Loucy (cell line): ENCODE measurements at regions not wholly inside any gene's neighbourhood (a gene's known extent, or its start where the extent isn't known, plus 50 kb on each side); places are given as distances from the start of the nearest gene placed in this dataset.

Source experiments
- H2AFZ ChIP-seq: fragments of 200-600 bp; sonication (generic); 2 replicates; pipeline ENCODE4 v1.6.0; 2016; ENCODE audit warnings: antibody characterized with exemption, mild to moderate bottlenecking, low read length, moderate library complexity
- H3F3A ChIP-seq: fragments of 200-600 bp; 2 replicates; pipeline ENCODE4 v1.6.0; 2016; ENCODE audit warnings: antibody characterized with exemption, low read depth, mild to moderate bottlenecking
- H3K27me3 ChIP-seq: fragments of 200-600 bp; sonication (generic); 2 replicates; pipeline ENCODE4 v1.6.1; 2014; ENCODE audit warnings: low read length, mild to moderate bottlenecking; ENCODE audit not compliant: insufficient read depth, poor library complexity, severe bottlenecking
- H3K36me3 ChIP-seq: fragments of 200-600 bp; sonication (generic); 2 replicates; pipeline ENCODE4 v1.6.1; 2016; ENCODE audit warnings: low read length; ENCODE audit not compliant: insufficient read depth
- H3K4me1 ChIP-seq: fragments of 200-600 bp; sonication (generic); 2 replicates; pipeline ENCODE4 v1.5.1; 2014; ENCODE audit warnings: low read length, mild to moderate bottlenecking; ENCODE audit not compliant: insufficient read depth, poor library complexity, severe bottlenecking
- H3K4me2 ChIP-seq: fragments of 200-600 bp; sonication (generic); 2 replicates; pipeline ENCODE4 v1.6.0; 2014; ENCODE audit warnings: antibody characterized with exemption, low read length, low read depth, mild to moderate bottlenecking; ENCODE audit not compliant: poor library complexity, severe bottlenecking
- H3K4me3 ChIP-seq: fragments of 200-600 bp; sonication (generic); 2 replicates; pipeline ENCODE4 v1.5.1; 2014; ENCODE audit warnings: low read length, mild to moderate bottlenecking, mixed read lengths; ENCODE audit not compliant: poor library complexity, severe bottlenecking
- H3K79me2 ChIP-seq: fragments of 200-600 bp; sonication (generic); 2 replicates; pipeline ENCODE4 v1.6.1; 2014; ENCODE audit warnings: low read length; ENCODE audit not compliant: insufficient read depth
- H3K9ac ChIP-seq: fragments of 200-600 bp; sonication (generic); 2 replicates; pipeline ENCODE4 v1.6.0; 2014; ENCODE audit warnings: mild to moderate bottlenecking, low read depth, low read length, moderate library complexity; ENCODE audit not compliant: poor library complexity, severe bottlenecking
- H3K9me2 ChIP-seq: fragments of 200-600 bp; sonication (generic); replicated peaks from 2 replicates; pipeline ENCODE4 v1.6.1; 2016; ENCODE audit warnings: low read depth, low read length, mixed read lengths
- H3K9me3 ChIP-seq: fragments of 200-600 bp; sonication (generic); 2 replicates; pipeline ENCODE4 v1.6.1; 2014; ENCODE audit warnings: mild to moderate bottlenecking, antibody characterized with exemption, low read length, low read depth; ENCODE audit not compliant: insufficient read depth
- H4K20me1 ChIP-seq: fragments of 200-600 bp; sonication (generic); 2 replicates; pipeline ENCODE4 v1.6.0; 2014; ENCODE audit warnings: antibody characterized with exemption, low read length, mild to moderate bottlenecking; ENCODE audit not compliant: insufficient read depth, poor library complexity, severe bottlenecking
- EZH2phosphoT487 ChIP-seq: fragments of 200-600 bp; IDR thresholded peaks from 2 replicates; pipeline ENCODE4 v1.6.1; 2018; ENCODE audit warnings: antibody characterized with exemption, mild to moderate bottlenecking, moderate library complexity, borderline replicate concordance
- TF ChIP-seq, protein P1 (sequence below): fragments of 200-600 bp; sonication (generic); conservative IDR thresholded peaks from 2 replicates; pipeline ENCODE4 v1.5.1; 2014; ENCODE audit warnings: mild to moderate bottlenecking, antibody characterized with exemption, low read length

DNA sequence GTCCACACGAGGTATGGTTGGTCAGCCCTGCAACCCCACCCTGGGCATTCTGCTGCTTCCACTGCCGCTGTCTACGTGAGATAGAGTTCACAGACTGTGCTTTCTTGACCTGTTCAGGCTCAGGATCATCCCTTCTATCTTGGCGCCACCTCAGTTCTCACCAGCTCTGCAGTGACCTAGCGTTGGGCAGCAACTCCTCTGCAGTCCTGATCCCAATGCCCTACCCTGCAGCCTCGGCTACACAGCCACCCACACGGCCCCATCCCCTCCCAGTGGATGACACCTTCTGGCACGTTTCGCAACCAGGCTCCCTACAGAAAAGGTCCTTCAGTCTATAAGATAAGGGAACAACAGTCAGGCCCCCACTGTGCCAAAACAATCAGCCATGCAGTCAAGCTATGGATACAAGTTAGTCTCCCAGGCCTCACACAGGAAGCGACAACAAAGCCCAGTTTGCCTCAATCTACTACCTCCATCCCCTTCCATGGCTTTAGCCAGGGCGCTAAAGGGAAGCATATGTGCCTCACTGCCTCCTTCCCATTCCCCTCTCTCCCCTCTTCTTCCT lies 317.9 kb upstream of the PKDCC start:
- H2AFZ ChIP-seq, result no peak overlapping the region
- no peaks in the 10 kb centered on the region for H3K79me2 ChIP-seq
- no peak overlapping the region for H3K9ac ChIP-seq
- H3K27me3 ChIP-seq, result no peaks in the 10 kb centered on the region
- H3K4me2 ChIP-seq, result no peak overlapping the region
- TF ChIP-seq, protein P1, sequence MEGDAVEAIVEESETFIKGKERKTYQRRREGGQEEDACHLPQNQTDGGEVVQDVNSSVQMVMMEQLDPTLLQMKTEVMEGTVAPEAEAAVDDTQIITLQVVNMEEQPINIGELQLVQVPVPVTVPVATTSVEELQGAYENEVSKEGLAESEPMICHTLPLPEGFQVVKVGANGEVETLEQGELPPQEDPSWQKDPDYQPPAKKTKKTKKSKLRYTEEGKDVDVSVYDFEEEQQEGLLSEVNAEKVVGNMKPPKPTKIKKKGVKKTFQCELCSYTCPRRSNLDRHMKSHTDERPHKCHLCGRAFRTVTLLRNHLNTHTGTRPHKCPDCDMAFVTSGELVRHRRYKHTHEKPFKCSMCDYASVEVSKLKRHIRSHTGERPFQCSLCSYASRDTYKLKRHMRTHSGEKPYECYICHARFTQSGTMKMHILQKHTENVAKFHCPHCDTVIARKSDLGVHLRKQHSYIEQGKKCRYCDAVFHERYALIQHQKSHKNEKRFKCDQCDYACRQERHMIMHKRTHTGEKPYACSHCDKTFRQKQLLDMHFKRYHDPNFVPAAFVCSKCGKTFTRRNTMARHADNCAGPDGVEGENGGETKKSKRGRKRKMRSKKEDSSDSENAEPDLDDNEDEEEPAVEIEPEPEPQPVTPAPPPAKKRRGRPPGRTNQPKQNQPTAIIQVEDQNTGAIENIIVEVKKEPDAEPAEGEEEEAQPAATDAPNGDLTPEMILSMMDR, result no peak
- TF ChIP-seq EZH2phosphoT487, result no peak
- no peaks in the 10 kb centered on the region for H3K9me2 ChIP-seq
- H3F3A ChIP-seq, result no peaks in the 10 kb centered on the region
- H3K36me3 ChIP-seq, result no peaks in the 10 kb centered on the region
- H3K4me1 ChIP-seq, result peaks cover under 1% of the 10 kb centered on the region
- H3K4me3 ChIP-seq, result no peak overlapping the region
- H3K9me3 ChIP-seq, result no peaks in the 10 kb centered on the region
- no peaks in the 10 kb centered on the region for H4K20me1 ChIP-seq

DNA sequence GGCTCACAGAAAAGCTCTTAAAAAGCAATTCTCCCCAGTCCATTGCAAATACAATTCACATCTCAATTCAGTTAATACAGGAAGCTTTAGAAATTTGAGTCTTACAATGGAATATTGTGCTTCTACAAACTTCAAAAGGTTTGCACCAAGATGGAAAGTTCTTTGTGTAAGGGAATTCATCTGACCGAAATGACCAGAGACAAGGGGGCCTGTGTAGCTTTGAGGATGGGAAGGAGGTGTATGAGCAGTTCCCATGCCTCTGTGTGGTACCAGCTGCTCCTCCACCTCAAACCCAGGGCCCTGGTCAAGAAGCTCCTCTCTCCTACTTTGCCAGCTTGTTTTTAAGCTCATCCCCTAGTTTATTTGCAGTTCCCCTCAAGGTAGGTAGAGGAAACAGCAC lies 312.8 kb upstream of the PKDCC start:
- Histone ChIP-seq H3K36me3 (no peaks in the 10 kb centered on the region), H3K4me1 (peaks cover 13% of the 10 kb centered on the region), H3K4me3 (no peak overlapping the region), H3K9ac (no peak overlapping the region), H3K9me2 (no peaks in the 10 kb centered on the region), H4K20me1 (no peaks in the 10 kb centered on the region), H3F3A (no peaks in the 10 kb centered on the region), H2AFZ (0 out of 2 replicates have a peak overlapping the region, but pooled peaks have one; percentile 29), H3K79me2 (no peaks in the 10 kb centered on the region), H3K9me3 (no peaks in the 10 kb centered on the region), H3K27me3 (no peaks in the 10 kb centered on the region), H3K4me2 (peak overlapping the region; percentile 55)
- TF ChIP-seq, protein P1, result no peak
- no peak for TF ChIP-seq EZH2phosphoT487

GRCh38 chr2:41735476-41735875 lies 312.3 kb upstream of the PKDCC start:
- Histone ChIP-seq H3K4me1 (peaks cover 13% of the 10 kb centered on the region), H3F3A (no peaks in the 10 kb centered on the region), H3K36me3 (no peaks in the 10 kb centered on the region), H3K9me3 (no peaks in the 10 kb centered on the region), H3K27me3 (no peaks in the 10 kb centered on the region), H4K20me1 (no peaks in the 10 kb centered on the region), H3K4me2 (peak overlapping the region; percentile 55), H3K9ac (no peak overlapping the region), H3K9me2 (no peaks in the 10 kb centered on the region), H2AFZ (no peak overlapping the region), H3K4me3 (peak overlapping the region; percentile 37), H3K79me2 (no peaks in the 10 kb centered on the region)
- TF ChIP-seq, protein P1, result no peak
- TF ChIP-seq EZH2phosphoT487, result no peak
